H54 (cell line): ENCODE measurements at regions not wholly inside any gene's neighbourhood (a gene's known extent, or its start where the extent isn't known, plus 50 kb on each side); places are given as distances from the start of the nearest gene placed in this dataset.

Source experiments
- DNase-seq: peaks from one replicate; pipeline ENCODE4 v3.0.0; 2011; ENCODE audit warnings: low spot score, mixed read lengths; ENCODE audit not compliant: insufficient read length
- FAIRE-seq: peaks from 3 replicates; lab custom pipeline; 2011; peaks lifted over from hg19 to GRCh38; lab: Jason Lieb, UNC
- POLR2A ChIP-seq: IDR thresholded peaks from 2 replicates; pipeline ENCODE4 v1.6.1; 2011; ENCODE audit warnings: low read depth, mild to moderate bottlenecking, low read length

DNA sequence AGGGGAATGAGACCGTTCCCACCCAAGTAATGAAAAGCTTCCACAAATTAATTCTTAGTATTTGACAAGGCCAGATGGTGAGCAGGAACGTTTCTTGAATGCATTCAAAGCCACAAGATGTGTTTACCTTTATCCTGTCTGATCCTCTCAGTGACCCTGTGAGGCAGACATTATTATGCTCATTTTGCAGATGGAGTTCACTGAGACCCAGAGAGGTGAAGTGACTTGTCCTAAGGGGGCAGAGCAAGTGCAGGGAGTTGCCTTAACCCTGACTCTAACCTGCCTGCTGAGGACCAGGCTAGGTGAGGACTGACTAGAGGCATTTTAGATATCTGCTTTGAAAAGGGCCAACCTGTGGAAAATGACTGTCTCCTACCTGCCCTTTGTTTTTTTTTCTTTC is 156.7 kb downstream of the HAPSTR1 start:
- TF ChIP-seq POLR2A, result no peak
- no peak for FAIRE-seq
- no peak for DNase-seq

DNA sequence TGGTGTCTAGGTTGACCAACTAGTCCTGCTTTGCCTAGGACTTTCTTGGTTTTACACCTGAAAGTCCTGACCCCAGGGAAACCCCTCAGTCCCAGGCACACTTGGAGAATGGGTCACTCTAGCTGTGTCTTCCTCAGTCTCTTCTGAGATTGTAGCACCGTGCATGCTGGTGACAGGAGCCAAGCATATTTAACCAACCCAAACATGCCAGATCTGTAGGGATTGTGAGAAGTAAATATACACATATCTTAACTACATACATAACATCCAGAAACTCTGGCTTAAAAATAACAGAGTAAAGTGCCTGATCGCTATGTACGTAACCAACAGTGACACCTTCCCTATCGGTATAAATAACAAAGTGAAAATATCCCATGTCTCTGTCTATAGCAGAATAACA is 158.1 kb downstream of the HAPSTR1 start:
- no peak for DNase-seq
- no peak for TF ChIP-seq POLR2A
- FAIRE-seq, result no peak

DNA sequence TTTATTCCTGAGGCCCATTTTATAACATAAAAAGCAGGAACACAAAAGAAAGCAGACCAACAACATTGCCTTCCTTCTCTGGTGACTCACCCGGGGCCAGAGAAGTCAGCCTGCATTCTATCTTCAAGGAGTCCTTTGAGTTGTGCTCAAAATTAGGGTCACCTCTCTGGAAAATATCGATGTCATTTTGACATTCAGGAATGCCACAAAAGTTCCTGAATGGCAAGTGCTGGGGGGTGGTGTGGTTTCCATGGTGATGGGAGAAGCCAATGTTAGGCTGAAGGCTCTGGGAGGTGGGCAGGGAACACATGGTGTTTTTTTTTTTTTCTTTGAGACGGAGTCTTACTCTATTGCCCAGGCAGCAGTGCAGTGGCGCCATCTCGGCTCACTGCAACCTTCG is 159.6 kb downstream of the HAPSTR1 start:
- DNase-seq (no peak), FAIRE-seq (no peak)
- no peak for TF ChIP-seq POLR2A

DNA sequence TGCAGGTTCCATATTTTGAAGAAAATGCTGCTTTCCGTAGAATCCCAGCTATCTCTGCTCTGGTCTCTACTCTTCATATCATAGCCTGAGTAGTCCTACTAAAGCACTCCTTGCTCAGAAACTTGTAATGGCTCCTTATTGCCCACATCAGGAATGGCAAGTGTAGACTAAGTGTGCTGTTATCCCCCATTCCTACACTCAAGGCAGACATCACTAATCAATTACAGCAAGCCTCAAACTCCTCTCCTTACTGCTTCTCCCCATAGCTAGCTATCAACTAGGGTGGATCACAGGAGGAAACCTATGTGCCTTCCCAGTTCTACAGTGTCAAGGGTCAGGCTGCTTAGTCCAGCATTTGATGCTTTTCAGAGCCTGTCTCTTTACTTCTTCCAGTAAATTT is 163.4 kb downstream of the HAPSTR1 start:
- FAIRE-seq, result no peak
- DNase-seq, result no peak
- TF ChIP-seq POLR2A, result no peak

DNA sequence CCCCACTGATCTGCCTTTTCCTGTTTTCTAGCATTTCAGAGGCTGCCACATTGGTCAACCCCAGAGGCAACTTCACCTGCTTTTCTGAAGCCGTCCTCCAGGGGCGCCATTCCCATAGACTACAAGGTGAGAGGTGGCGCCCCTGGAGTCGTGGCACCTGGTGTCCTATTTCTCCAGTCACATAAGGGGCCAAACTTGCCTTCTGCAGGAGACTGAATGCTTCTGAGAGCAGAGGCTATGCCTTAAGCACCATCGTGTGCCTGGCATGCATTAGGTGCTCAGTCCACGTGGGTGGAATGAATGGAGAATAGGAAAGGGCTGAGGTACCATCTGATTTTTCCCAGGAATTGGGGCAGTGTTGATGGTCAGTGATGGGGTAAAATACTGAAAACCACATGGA is 164.8 kb downstream of the HAPSTR1 start:
- DNase-seq, result peak; percentile 33
- FAIRE-seq, result no peak
- no peak for TF ChIP-seq POLR2A

DNA sequence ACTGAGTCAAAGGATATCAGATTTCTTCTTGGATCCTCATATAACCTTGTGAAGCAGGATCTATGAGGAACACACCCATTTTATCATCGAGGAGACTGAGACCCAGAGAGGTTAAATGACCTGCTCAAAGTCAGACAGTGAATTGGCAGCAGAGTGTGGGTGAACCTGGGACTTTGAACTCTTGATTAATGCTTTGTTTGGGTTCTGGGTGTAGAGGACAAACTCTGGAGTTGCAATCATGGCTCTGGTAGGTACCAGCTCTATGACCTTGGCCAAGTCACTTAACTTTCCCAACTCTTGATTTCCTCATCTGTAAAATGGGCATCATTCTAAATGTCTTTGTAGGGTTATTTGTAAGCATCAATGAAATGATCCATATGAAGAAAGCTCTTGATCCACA is 166.4 kb downstream of the HAPSTR1 start:
- TF ChIP-seq POLR2A, result no peak
- FAIRE-seq (no peak), DNase-seq (no peak)

DNA sequence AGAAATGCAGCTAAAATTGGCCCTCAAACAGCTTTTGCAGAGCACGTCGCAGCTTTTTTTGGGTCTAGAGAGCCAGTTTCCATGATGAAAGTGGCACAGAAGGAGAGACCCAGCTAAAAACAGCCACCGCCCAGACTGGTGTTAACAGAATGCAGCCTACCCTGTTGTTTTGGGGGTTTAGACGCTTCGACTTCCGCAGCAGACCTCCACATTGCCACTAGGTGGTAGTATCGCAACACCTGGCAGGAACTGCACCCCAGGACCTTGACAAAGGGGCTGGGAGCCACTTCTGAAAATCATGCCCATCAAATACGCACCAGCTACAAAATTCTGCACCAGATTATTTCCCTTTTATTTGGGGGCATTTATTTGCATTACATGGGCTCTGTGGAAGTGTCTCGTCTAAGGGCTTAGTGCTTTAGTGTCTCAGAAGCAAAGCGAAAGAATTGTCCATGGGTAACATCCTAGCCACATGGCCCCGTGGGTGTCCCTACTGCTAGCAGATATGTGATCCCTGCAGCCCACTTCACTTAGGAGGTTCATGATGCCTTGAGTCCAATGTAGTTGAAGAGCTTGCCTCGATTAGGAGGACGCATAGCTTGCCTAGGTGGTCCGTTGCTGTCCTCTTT is 167.1 kb downstream of the HAPSTR1 start:
- DNase-seq (peak; percentile 35), FAIRE-seq (no peak)
- no peak for TF ChIP-seq POLR2A

DNA sequence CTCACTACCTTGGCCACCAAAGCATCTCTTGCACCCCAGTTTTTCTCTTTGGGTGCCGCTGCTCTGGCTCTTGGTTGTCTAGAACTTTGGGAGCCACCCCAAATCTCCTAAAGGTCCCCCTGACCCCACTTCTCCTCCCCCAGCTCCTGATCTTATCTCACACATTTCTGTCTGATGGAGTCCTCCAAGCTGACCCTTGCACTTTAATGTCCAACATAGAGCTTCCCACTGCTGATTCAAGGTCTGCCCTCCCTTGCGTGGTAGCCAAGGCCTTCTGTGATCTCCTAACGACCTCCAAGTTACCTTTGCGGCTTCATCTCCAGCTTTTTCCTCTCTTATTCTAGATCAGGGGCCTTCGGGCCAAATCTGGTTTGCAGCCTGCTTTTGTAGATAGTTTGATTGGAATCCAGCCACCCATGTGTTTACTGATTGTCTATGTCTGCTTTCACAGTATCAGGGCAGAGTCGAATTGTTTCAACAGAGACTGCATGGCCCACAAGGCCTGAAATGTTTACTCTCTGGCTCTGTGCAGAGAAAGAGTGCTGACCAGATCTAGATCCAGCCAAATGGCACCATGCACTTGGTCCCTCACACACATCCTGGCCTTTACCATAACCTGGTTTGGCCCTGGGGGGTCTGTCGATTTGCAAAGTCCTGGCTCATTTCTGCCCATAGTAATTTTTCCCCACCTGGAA is 168.6 kb downstream of the HAPSTR1 start:
- TF ChIP-seq POLR2A, result no peak
- FAIRE-seq (no peak), DNase-seq (no peak)

DNA sequence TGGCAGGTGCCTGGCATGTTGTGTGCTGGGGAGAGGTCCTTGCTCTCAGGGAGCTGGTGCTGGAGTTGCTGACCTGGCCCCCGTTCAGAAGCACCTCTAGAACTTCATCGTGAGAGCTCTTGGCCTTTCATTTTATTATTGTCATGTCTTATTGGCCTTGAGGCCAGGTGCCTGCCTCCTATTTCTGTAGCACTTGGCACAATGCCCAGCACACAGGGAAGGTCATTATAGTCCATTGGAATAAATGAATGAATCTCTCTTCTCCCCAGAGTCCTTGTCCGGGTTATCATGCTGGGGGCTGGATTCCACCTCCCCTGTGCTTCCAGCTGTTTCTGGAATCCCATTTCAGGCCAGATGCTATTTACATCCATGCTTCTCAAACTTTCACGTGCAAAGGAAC is 169.2 kb downstream of the HAPSTR1 start:
- no peak for TF ChIP-seq POLR2A
- FAIRE-seq (no peak), DNase-seq (no peak)

DNA sequence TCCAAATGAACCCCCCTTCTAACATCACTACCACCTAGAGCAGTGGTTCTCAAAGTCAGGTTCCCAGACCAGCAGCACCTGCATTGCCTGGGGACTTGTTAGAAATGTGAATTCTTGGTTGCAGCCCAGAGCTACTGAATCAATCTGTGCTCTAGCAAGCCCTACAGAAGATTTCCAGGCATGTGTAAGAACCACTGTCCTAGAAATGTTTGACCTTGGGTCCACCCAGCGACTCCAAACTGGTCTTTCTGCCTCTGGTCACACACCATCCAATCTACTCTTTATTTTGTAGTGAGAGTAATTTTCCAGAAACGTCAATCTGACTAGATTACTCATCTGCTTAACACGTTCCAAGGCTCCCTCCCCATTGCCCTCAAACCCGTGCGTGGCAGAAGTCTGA is 169.9 kb downstream of the HAPSTR1 start:
- DNase-seq (no peak), FAIRE-seq (no peak)
- no peak for TF ChIP-seq POLR2A

DNA sequence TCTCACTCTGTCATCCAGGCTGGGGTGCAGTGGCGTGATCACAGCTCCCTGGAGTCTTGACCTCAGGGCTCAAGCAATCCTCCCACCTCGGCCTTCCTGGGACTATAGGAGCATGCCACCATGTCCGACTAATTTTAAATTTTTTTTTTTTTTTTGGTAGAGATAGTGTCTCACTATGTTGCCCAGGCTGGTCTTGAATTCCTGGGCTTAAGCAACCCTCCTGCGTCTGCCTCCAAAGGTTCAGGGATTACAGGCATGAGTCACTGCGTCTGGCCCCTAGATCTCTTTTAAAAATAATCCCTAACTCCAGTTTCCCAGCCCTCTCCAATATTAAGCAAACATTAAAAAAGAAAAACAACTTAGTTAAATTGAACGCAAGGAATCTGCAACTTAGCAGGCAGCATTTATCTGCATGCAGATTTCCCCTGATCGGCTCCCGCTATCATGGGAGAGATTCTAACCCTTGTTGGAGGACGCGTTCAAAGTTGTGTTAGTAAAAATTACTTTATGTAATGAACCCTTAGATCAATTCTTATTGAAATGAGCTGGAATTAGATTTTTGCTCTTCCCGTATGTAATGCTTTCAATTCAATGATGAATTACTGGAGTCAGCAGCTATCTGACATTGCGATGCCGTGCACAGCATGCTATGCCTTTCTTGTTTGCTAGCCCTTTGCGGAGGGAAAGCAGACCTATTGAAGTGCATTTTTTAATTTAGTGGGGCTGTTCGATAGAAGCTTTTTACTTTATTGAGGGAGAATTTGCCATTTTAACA is 171.7 kb downstream of the HAPSTR1 start:
- DNase-seq (no peak), FAIRE-seq (no peak)
- TF ChIP-seq POLR2A, result no peak

DNA sequence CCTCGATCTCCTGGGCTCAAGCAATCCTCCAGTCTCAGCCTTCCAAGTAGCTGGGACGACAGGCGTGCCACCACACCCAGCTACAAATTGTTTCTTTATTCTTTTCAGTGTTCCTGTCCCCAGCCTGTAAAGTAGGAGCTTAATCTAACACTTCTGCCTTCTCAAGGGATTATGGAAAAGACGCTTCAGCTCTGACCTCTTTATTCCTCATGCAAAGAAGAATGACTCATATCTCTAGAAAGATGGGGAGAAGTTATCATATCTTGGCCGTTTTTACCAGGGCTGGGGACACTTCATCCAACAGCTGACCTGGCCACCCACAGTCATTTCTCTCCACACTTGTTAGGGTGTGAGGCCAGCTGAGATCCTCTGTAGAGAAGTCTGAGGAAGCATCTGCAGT is 172.6 kb downstream of the HAPSTR1 start:
- no peak for FAIRE-seq
- DNase-seq, result no peak
- no peak for TF ChIP-seq POLR2A

DNA sequence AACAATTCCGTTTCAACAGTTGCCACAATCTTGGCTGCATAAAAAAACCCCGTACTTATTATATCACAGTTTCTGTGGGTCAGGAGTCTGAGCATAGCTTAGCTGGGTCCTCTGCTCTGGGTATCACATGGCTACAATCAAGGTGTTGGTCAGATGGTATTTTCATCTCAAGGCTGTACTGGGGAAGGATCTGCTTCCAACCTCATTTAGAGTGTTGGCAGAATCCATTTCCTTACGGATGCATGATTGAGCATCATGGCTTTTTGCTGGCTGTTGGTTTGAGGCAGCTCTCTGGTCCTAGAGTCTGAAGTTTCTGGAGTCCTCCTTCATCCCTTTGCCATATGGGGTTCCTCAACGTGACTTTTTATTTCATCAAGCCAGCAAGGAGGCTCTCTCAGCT is 177.0 kb downstream of the HAPSTR1 start:
- TF ChIP-seq POLR2A, result no peak
- FAIRE-seq (no peak), DNase-seq (no peak)

DNA sequence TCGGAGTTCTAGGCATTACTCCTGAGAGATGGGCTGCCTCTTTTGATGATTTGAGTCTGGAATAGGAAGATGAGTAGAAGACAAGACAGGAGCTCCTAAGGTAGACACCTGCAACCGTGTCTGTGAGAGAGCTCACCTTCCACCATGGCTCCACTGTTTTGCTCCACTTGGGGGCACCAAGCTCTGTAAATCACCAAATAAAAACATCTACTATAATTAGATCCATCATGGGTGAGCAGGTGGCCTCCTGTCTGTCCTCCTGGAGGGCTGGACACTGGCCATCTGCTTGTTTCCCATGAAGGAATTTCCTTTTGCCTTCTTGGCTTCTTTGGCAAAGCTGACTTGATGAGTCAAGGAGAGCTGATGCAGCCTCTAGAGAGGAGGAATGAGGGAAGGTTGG is 179.0 kb downstream of the HAPSTR1 start:
- no peak for TF ChIP-seq POLR2A
- DNase-seq (no peak), FAIRE-seq (no peak)

DNA sequence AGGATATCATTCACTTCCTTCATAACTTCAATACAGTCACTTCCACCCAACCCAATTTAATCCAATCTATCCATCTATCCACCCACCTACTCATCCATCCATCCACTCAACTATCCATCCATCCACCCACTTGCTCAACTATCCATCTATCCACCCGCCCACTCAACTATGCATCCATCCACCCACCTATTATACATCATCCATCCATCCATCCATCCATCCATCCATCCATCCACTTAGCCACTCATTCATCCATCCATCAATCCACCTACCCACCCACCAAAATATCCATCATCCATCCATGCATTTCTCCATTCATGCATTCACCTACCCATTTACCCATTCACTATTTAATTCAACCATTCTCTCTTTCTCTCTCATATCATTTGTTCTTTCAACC is 179.5 kb downstream of the HAPSTR1 start:
- TF ChIP-seq POLR2A, result no peak
- no peak for FAIRE-seq

DNA sequence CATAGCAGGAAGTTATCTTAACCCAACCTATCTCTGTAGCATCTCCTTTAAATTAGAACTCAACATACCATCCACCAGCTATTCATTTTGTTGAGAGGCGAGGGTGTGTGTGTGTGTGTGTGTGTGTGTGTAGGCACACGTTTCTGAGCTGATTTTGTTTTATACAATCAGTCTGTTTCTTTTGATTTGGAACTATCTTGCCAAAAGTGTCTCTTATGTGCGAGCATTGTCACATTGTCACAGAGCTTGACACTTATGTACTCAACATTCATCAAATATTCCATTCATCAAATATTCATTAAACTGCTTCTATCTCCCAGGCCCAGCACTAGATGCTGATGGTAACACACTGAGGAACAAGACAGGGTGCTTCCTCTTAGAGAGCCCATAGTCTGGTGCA is 180.4 kb downstream of the HAPSTR1 start:
- FAIRE-seq (no peak), DNase-seq (no peak)
- no peak for TF ChIP-seq POLR2A

More for the DNA sequence above, 179.5 kb downstream of the HAPSTR1 start:
- no peak for DNase-seq
